SU-DHL-6 (cell line): ENCODE measurements at regions not wholly inside any gene's neighbourhood (a gene's known extent, or its start where the extent isn't known, plus 50 kb on each side); places are given as distances from the start of the nearest gene placed in this dataset.

Experiments used
- CTCF ChIP-seq: fragments of 200-600 bp; sonication (generic); IDR thresholded peaks from one replicate; pipeline ENCODE4 v1.5.1; 2017; ENCODE audit warnings: antibody characterized with exemption, mild to moderate bottlenecking, low read length, moderate library complexity; ENCODE audit not compliant: insufficient read depth, poor library complexity, severe bottlenecking
- EZH2phosphoT487 ChIP-seq: fragments of 200-600 bp; sonication (generic), shearing (Covaris generic); conservative IDR thresholded peaks from 2 replicates; pipeline ENCODE4 v1.6.1; 2018; ENCODE audit warnings: mild to moderate bottlenecking, antibody characterized with exemption, low read length, moderate library complexity, mixed read lengths

GRCh38 chr3:143188881-143189280 is 69.3 kb downstream of the CHST2 start:
- TF ChIP-seq CTCF (no peak), EZH2phosphoT487 (no peak)
